Hepatocyte (in vitro differentiated cells): ENCODE measurements at regions not wholly inside any gene's neighbourhood (a gene's known extent, or its start where the extent isn't known, plus 50 kb on each side); places are given as distances from the start of the nearest gene placed in this dataset.

Source experiments
- DNase-seq: peaks from one replicate; pipeline ENCODE4 v3.0.0-alpha.2; 2016; ENCODE audit warnings: low spot score
- H2AFZ ChIP-seq: fragments of 200-600 bp; sonication (generic); 2 replicates; pipeline ENCODE4 v1.6.0; 2016; ENCODE audit warnings: antibody characterized with exemption, mild to moderate bottlenecking
- H3K27ac ChIP-seq: fragments of 200-600 bp; sonication (generic); 2 replicates; pipeline ENCODE4 v1.5.1; 2016; ENCODE audit warnings: mild to moderate bottlenecking
- H3K27me3 ChIP-seq: fragments of 200-600 bp; sonication (generic); 2 replicates; pipeline ENCODE4 v1.6.1; 2016
- H3K36me3 ChIP-seq: fragments of 200-600 bp; sonication (generic); replicated peaks from 2 replicates; pipeline ENCODE4 v1.5.1; 2016; ENCODE audit warnings: low read depth; ENCODE audit not compliant: insufficient read depth
- H3K4me1 ChIP-seq: fragments of 200-600 bp; sonication (generic); 2 replicates; pipeline ENCODE4 v1.5.1; 2016; ENCODE audit warnings: mild to moderate bottlenecking, moderate library complexity; ENCODE audit not compliant: insufficient read depth
- H3K4me2 ChIP-seq: fragments of 200-600 bp; sonication (generic); 2 replicates; pipeline ENCODE4 v1.6.0; 2016
- H3K4me3 ChIP-seq: fragments of 200-600 bp; sonication (generic); 2 replicates; pipeline ENCODE4 v1.5.1; 2016; ENCODE audit warnings: mild to moderate bottlenecking
- H3K79me2 ChIP-seq: fragments of 200-600 bp; sonication (generic); 2 replicates; pipeline ENCODE4 v1.6.0; 2017; ENCODE audit warnings: mild to moderate bottlenecking
- H3K9me2 ChIP-seq: fragments of 200-600 bp; sonication (generic); replicated peaks from 2 replicates; pipeline ENCODE4 v1.6.0; 2017; ENCODE audit warnings: mild to moderate bottlenecking; ENCODE audit not compliant: insufficient read depth
- H3K9me3 ChIP-seq: fragments of 200-600 bp; sonication (generic); 2 replicates; pipeline ENCODE4 v1.5.1; 2016; ENCODE audit warnings: low read depth, mild to moderate bottlenecking
- H4K20me1 ChIP-seq: fragments of 200-600 bp; sonication (generic); 2 replicates; pipeline ENCODE4 v1.6.0; 2016; ENCODE audit warnings: mild to moderate bottlenecking; ENCODE audit not compliant: insufficient read depth, poor library complexity, severe bottlenecking
- EZH2 ChIP-seq: fragments of 200-600 bp; sonication (generic); IDR thresholded peaks from 2 replicates; pipeline ENCODE4 v1.6.1; 2016; ENCODE audit warnings: antibody characterized with exemption, mild to moderate bottlenecking, borderline replicate concordance
- EZH2phosphoT487 ChIP-seq: fragments of 200-600 bp; sonication (generic); IDR thresholded peaks from one replicate; pipeline ENCODE4 v1.6.1; 2018; ENCODE audit warnings: antibody characterized with exemption, mild to moderate bottlenecking, low read depth, moderate library complexity; ENCODE audit not compliant: unreplicated experiment, severe bottlenecking
- WGBS: methylation state at CpG from one replicate; pipeline ENCODE4 v1.1.6; 2016; ENCODE audit warnings: low lambda C conversion rate; ENCODE audit errors: missing lambda C conversion rate; 5-methylcytosine and 5-hydroxymethylcytosine counted together
- TF ChIP-seq, protein P1 (sequence below): fragments of 200-600 bp; sonication (generic); IDR thresholded peaks from 2 replicates; pipeline ENCODE4 v1.5.1; 2016; ENCODE audit warnings: antibody characterized with exemption, mild to moderate bottlenecking; ENCODE audit not compliant: poor library complexity

DNA sequence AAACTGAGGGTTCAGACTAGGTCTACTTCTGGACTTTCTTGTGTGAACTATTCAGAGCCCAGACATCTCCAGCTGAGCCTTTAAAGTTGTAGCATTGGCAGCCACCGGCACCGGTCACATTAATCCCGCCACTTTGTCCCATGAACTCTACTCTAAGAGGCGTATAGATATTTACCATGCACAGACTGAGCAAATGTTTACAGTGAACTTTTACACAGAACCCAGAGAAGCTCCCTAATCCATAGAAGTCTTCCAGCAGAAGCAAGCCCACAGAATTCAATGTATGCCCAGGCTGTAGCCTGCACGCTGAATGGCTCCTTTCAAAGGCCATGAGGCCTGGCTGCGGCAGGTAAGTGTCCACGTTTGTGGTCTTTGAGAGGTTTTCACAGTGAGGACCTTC lies 466.9 kb downstream of the ENC1 start:
- H3K27ac ChIP-seq: peak overlapping the region; percentile 44
- no peaks in the 10 kb centered on the region for H3K9me2 ChIP-seq
- H3K4me3 ChIP-seq: no peak overlapping the region
- no peaks in the 10 kb centered on the region for H4K20me1 ChIP-seq
- WGBS: 64% methylated on average over 7 of the region's 7 CpGs
- H3K4me2 ChIP-seq: peak overlapping the region; percentile 17
- H3K36me3 ChIP-seq: no peaks in the 10 kb centered on the region
- H3K27me3 ChIP-seq: no peaks in the 10 kb centered on the region
- H3K79me2 ChIP-seq: no peaks in the 10 kb centered on the region
- H2AFZ ChIP-seq: no peak overlapping the region
- no peak for DNase-seq
- TF ChIP-seq EZH2phosphoT487 (no peak), EZH2 (no peak)
- TF ChIP-seq, protein P1, sequence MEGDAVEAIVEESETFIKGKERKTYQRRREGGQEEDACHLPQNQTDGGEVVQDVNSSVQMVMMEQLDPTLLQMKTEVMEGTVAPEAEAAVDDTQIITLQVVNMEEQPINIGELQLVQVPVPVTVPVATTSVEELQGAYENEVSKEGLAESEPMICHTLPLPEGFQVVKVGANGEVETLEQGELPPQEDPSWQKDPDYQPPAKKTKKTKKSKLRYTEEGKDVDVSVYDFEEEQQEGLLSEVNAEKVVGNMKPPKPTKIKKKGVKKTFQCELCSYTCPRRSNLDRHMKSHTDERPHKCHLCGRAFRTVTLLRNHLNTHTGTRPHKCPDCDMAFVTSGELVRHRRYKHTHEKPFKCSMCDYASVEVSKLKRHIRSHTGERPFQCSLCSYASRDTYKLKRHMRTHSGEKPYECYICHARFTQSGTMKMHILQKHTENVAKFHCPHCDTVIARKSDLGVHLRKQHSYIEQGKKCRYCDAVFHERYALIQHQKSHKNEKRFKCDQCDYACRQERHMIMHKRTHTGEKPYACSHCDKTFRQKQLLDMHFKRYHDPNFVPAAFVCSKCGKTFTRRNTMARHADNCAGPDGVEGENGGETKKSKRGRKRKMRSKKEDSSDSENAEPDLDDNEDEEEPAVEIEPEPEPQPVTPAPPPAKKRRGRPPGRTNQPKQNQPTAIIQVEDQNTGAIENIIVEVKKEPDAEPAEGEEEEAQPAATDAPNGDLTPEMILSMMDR: no peak
- H3K9me3 ChIP-seq: no peaks in the 10 kb centered on the region
- H3K4me1 ChIP-seq: peaks cover 7% of the 10 kb centered on the region

GRCh38 chr5:74173241-74173640 lies 467.3 kb downstream of the ENC1 start:
- H3K4me2 ChIP-seq: peak overlapping the region; percentile 17
- H3K4me1 ChIP-seq: peaks cover 7% of the 10 kb centered on the region
- TF ChIP-seq, protein P1: no peak
- TF ChIP-seq EZH2phosphoT487 (no peak), EZH2 (no peak)
- no peaks in the 10 kb centered on the region for H3K9me3 ChIP-seq
- H3K27ac ChIP-seq: peak overlapping the region; percentile 44
- H4K20me1 ChIP-seq: no peaks in the 10 kb centered on the region
- DNase-seq: no peak
- H3K36me3 ChIP-seq: no peaks in the 10 kb centered on the region
- WGBS: 80% methylated on average over 7 of the region's 7 CpGs
- no peaks in the 10 kb centered on the region for H3K79me2 ChIP-seq
- no peaks in the 10 kb centered on the region for H3K9me2 ChIP-seq
- no peaks in the 10 kb centered on the region for H3K27me3 ChIP-seq
- no peak overlapping the region for H2AFZ ChIP-seq
- H3K4me3 ChIP-seq: no peak overlapping the region

GRCh38 chr5:74169701-74170100 lies 470.8 kb downstream of the ENC1 start:
- TF ChIP-seq, protein P1: no peak
- TF ChIP-seq EZH2: no peak
- no peak for TF ChIP-seq EZH2phosphoT487
- no peaks in the 10 kb centered on the region for H3K9me3 ChIP-seq
- no peak for DNase-seq
- H3K4me2 ChIP-seq: no peak overlapping the region
- H3K4me1 ChIP-seq: peaks cover 16% of the 10 kb centered on the region
- no peak overlapping the region for H3K4me3 ChIP-seq
- H3K27me3 ChIP-seq: no peaks in the 10 kb centered on the region
- no peak overlapping the region for H3K27ac ChIP-seq
- H2AFZ ChIP-seq: no peak overlapping the region
- no peaks in the 10 kb centered on the region for H3K79me2 ChIP-seq
- H3K9me2 ChIP-seq: no peaks in the 10 kb centered on the region
- no peaks in the 10 kb centered on the region for H3K36me3 ChIP-seq
- H4K20me1 ChIP-seq: no peaks in the 10 kb centered on the region
- 79% methylated on average over 2 of the region's 2 CpGs for WGBS

DNA sequence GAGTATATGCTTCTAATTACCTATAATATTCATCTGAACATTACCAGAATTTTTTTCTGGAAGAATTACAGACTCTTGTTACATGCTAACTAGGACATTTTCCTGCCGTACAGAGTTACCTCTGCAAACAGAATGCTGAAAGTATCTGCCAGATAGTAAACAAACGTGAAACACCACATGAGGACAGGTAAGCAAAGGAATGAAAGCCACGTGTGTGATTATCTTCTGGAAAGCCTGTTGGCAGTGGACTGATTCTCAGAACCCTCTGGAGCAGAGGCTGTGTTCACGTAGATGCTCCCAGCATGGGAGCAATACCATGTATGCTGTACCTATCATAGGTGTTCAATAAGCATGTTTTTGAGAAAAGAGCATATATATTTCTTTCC lies 472.6 kb downstream of the ENC1 start:
- no peaks in the 10 kb centered on the region for H4K20me1 ChIP-seq
- H3K4me2 ChIP-seq: no peak overlapping the region
- H3K4me3 ChIP-seq: no peak overlapping the region
- H3K27ac ChIP-seq: peak overlapping the region; percentile 49
- no peaks in the 10 kb centered on the region for H3K36me3 ChIP-seq
- H3K79me2 ChIP-seq: no peaks in the 10 kb centered on the region
- TF ChIP-seq, protein P1: no peak
- TF ChIP-seq EZH2 (no peak), EZH2phosphoT487 (no peak)
- H3K27me3 ChIP-seq: no peaks in the 10 kb centered on the region
- WGBS: 38% methylated on average over 4 of the region's 4 CpGs
- peaks cover 10% of the 10 kb centered on the region for H3K4me1 ChIP-seq
- DNase-seq: no peak
- H3K9me2 ChIP-seq: no peaks in the 10 kb centered on the region
- no peak overlapping the region for H2AFZ ChIP-seq
- no peaks in the 10 kb centered on the region for H3K9me3 ChIP-seq
